SKM-1 treated with dmso at 0.1 percent for 144 hours (cell line): ENCODE measurements at regions not wholly inside any gene's neighbourhood (a gene's known extent, or its start where the extent isn't known, plus 50 kb on each side); places are given as distances from the start of the nearest gene placed in this dataset.

Experiments
- DNase-seq: peaks from one replicate; lab custom pipeline; 2025; ENCODE audit not compliant: unreplicated experiment; lab: John Stamatoyannopoulos, UW

DNA sequence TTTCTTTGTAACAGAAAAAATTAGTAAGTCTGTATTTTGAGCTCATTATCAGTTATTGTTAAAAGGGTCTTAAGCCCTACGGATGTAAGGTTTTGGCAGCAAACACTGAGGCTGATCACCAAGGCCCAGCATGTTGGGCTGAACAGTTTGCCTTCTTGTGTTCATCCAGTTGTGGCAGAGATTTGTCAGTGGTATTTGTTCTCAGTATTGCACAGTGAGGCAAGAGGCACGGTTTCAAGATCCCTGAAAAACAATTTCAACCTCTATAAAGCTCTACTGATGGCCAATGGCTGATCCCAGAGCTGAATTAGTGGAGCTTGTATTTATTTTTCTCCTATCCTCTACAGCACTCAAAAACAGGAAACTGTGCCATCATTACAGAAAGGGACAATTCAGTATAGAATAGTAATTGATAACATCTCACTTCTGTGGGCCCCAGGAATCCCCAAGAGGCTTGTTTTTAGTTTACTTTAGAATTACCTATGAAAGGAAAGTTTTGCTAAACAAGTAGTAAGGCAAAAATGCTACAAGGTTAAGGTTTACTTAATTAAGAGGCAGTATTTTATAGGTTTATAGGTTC is 191.8 kb upstream of the RAB4A start:
- DNase-seq = no peak

DNA sequence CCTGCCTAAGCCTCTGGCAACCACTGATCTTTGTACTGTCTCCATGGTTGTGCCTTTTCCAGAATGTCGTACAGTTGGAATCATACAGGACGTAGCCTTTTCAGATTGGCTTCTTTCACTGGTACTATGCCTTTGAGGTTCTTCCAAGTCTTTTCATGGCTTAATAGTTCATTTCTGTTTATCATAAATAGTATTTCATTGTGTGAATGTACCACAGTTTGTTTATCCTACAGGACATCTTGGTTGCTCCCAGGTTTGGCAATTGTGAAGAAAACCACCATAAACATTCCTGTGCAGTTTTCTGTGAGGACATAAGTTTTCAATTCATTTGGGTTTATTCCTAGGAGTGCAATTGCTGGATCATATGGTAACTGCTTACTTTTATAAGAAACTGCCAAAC is 190.6 kb upstream of the RAB4A start:
- DNase-seq = no peak

DNA sequence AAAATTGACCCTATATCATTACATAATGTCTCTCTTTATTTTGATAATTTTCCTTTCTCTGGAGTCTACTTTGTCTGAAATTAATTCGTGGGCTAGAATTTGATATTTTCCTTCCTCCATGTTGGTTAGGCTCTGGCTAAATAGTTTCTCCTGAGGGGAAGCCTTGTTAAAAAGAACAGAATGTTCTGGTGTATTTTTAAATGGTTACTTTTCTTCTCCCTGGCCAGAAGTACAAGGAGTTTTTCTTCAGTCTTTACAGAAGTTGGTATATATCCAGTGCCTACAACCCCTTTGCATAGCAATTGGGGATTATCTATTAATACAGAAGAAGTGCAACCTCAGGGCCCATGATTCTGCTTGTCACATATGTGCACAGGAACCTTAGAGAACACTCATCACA is 185.6 kb upstream of the RAB4A start:
- no peak for DNase-seq

DNA sequence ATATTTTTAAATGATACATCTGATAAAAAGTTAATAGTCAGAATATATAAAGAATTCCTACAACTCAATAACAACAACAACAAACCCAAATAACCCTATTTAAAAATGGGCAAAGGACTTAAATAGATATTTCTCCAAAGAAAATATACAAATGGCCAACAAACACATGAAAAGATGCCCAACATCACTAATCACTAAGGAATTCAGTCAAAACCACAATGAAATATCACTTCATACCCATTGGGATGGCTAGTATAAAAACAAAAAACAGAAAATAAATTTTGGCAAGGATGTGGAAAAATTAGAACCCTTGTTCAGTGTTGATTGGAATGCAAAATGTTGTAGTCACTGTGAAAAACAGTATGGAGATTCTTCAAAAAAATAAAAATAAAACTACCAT is 184.8 kb upstream of the RAB4A start:
- no peak for DNase-seq

DNA sequence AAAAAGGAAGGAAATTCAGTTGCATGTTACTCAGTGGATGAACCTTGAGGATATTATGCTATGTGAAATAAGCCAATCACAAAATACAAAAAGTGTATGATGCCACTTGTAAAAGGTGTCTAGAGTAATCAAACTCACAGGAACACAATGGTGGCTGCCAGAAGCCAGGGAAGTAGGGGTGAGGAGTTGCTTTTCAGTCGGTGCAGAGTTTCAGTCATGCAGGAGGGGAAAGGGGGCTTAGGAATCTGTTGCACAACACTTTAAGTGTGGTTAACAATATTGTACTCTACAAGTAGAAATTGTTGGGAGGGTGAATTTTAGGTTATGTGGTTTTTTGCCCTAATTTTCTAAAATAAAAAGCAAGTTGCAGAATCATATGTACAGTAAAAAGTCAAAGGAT is 184.2 kb upstream of the RAB4A start:
- DNase-seq = no peak

DNA sequence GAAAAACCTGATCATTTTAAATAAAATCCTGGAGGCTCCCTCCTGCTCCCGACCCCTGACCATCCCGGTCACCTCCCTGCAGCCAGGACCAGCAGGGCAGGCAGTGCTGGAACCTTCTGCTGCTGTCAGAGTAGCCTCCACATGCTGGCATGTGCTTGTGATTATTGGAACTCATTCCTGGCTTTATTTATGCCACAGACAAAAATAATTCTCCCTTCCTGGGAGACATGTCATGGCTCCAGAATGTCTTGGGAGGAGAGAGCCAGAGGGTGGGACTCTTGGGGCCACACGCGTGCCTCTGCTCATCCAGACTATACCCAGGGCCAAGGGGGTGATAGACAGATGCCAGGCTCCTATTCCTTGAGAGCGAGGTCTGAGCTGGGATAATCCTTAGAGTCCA is 183.6 kb upstream of the RAB4A start:
- no peak for DNase-seq

DNA sequence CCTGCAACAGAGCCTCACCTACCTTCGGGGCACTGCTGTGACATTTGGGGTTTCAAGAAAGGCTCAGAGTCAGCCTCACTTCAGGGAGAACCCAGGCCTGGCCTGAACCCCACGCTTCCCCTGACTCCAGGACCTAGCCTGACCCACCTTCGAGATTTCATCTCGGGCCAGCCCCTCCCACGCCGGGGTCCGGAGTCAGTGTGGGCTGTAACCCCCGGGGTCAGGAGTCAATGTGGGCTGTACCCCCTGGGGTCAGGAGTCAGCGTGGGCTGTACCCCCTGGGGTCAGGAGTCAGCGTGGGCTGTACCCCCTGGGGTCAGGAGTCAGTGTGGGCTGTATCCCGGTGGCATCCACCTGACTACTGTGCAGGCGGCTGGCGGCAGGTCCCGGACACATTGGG is 183.0 kb upstream of the RAB4A start:
- DNase-seq = no peak

DNA sequence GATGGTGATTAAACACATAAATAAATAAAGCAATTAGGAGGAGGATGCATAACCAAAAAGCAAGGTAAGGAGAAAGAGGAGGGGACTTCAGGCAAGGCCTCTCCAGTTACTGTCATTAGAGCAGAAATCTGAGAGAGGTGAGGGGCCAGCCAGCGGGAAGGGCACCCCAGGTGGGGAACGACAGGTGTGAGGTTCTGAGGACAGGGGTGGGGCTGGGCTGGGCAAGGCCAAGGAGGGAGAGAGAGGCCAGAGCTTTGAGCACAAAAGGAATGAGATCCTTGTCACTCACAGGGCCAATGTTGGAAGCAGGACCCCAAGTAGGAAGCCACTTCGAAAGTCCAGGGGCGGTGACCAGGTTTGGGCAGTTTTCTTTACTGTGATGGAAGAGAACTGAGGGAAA is 182.2 kb upstream of the RAB4A start:
- DNase-seq = no peak

DNA sequence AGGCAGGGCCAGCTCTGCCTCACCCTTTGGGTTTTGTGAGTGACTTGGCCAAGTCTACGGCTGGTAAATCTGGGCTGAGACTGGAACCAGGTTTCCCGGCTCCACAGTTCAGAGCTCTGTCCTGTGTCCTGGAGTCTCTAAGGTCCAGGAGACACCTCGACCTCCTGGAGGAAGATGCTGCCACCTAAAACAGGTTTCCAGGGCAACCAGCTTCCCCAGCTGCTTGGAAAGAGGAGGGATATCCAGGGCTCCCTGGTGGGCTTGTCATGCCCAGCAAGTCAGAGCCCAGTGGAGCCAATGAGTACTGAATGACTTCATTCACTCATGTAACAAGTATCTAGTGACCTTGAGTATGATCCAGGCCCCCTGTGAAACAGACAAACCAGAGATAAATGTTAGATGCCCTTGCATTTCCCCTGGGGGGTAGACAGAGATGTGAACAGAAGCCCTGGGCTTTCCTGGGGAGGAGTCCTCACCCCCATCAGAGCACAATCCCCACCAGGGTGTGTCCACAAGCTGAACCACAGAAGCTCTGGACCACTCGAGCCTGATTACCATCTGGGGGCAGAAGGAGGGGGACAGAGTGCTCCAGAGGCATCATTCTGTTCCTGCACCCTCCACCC is 181.2 kb upstream of the RAB4A start:
- no peak for DNase-seq

DNA sequence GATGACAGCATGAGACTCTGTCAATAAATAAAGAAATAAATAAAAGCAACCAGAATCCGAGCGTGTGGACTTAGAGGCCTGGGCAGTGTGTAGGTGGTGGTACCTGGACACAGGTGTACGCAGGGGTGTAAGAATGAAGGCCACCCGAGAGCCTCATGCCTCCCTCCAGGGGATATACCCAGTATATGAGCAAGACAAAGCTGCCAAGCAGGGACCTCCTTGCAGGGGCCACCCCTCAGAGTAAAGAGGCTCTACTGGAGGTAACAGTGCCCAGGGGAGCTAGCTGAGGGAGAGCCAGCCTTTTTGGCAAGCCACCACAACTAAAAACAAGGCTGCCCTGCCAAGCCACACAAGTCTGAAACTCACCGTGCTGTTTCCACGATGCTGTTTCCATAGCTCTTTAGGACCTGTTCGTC is 179.2 kb upstream of the RAB4A start:
- DNase-seq = no peak

DNA sequence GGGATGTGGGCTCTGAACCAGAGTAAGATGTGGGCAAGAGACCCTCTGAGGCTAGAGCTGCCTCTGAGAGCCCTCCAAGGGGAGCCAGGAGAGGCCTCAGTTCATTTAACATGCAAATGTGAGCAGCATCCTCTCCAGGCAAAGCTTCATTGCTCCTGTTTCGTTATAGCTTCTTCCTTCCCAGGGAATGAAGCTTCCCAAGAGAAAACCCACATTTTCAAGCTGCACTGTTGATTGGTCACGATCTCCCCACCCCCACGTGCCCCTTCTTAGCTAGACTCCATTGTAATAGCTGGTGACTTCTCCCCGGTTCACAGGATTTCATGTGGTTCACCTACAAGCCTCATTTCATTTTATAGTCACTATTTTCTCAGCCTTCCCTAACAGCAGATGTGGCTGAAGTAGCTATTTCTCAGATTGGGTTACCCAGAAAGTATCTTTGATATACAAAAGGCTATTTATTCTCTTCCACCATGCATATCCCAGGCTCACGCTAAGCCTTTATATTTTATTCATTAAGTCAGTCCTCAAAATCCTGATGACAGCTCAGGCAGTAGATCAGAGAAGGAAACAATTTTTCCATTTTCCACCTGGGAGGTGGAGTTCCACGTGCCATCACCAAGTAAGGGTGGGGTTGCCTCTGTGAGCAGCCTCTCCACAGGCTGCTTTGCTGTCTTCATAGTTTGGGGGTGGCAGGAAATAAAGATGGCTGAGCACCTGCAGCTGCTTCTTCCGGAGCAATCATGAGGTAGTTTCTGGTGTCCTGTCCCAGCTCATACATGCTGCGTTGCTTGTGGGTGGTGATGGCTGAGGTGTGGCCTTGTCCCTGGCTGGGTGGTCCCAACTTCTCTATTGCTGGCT is 178.3 kb upstream of the RAB4A start:
- no peak for DNase-seq

DNA sequence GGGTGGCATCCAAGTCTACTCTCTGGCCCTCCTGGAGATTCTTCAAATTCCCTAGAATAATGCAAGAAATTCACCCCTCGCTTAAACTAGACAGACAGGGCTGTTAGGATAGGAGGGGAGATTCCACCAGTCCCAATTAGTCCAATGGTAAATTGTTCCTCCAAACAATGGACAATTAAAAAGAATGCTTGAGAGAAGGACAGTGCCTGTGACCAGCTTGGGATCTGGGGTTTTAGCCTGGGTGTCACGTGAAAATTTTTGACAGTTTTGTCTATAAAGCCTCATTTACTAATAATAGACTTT is 177.7 kb upstream of the RAB4A start:
- no peak for DNase-seq

DNA sequence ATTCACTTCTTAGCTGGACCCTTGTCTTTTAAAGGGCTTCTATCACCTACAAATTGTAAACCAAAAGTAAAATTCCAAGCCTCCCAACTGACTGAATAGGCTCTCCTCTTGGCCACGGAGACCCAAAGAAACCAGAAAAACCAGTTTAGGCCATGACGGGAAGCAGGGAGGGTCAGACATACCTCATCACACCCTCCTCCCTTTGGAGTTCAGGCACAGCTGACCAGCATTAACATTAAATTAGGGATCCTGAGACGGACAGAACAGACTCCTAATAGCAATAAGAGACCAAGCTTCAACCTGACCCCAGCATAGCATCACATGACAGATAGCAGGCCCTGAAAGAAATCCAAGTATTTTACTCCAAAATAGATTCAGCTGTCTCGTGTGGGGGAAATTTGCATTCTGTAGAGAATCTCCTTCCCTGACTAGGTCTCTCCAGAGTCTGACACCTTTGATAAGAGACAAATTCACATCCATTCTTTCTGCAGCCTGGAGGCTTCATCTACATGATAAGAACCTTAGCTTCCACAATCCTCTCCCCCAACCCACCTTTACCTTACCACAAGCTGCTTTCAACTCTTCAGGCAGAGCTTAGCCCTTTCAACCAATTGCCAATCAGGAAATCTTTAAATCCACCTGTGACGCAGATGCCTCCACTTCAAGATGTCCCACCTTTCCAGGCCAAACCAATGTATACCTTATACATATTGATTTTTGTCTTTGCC is 177.1 kb upstream of the RAB4A start:
- DNase-seq = no peak

DNA sequence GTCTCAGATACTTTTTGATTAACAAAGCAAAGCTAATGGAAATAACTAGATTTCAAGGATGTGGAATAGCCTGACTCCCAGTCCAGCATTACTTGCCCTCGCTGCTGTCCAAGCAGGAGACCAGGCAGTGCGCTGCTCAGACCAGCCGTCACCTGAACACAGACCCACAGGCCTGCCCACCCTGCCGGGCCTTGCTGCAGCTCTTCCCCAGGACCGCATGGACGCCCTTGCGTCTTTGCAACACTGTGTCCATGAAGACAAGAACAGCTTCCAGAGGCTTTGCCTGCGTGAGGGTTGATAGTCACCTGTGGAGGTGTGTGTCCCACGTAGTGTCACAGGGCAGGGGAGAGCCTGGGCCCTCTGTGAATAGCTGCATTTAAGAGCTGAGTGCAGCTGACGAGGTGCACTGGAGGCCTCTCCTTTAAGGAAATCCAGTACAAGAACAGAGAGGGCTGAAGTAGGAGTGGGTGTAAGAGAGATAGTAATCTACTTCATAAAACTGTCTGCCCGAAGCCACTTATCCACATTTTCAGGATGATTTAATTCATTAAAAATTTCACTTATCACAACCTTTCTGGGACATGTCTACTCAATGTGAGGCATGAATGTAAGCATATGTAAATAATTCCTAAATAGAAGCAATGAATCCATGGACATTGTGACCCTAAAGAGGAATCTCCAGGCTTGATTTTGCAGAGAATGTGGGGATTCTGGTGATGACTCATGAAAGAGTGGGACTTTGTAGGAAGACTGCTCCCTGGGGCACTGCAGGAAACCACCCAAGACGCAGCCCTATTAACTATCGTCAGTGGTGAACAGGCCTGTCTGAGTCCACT is 176.2 kb upstream of the RAB4A start:
- no peak for DNase-seq

DNA sequence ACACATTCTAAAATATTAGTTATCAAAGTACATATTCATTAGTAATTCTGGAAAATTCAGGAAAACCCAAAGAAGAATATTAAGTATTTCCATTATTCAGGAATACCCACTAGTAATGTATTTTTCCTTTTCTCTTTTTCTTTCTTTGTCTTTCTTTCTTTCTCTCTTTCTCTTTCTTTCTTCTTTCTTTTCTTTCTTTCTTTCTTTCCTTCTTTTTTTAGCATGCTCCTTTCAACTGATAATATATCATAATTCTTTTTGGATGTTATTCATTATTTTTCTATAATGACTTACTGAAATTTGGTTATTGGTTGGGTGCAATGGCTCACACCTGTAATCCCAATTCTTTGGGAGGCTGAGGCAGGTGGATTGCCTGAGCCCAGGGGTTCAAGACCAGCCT is 175.6 kb upstream of the RAB4A start:
- no peak for DNase-seq

DNA sequence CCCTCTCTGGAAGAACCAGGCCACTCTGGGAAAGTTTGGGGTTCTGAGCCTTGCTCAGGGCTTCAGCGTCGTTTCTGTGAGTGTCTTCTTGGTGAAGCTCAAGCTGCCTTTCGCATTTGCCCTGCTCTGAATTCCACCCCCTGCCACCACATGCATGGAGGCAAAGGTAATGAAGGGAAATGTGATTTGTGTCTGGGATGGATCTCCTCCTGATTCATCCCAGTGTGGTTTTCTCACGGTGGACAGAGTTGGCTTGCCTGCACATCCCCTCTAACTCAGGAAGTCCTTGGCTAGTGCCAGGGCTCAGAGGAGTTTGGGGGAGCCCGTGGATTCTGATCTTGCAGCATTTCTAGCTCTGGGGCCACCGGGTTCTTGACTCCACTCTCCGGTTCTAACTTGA is 173.6 kb upstream of the RAB4A start:
- no peak for DNase-seq

DNA sequence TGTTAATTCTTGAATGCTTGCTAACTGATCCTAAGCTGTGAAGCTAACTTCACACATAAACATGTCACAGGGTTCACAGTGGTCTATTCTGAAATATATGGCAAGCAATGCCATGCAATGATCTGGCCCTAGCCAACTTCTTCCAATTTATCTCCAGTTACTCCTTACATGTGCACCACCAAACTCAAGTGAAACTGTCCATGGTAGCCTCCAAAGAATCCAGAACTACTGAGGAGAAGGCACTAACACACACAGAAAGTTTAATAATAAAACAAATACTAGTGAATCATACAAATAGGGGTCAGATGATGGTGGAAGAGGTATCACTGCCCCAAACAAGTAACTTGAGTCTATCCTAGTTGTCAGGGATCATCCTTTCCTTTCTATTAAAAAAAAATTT is 172.6 kb upstream of the RAB4A start:
- no peak for DNase-seq

DNA sequence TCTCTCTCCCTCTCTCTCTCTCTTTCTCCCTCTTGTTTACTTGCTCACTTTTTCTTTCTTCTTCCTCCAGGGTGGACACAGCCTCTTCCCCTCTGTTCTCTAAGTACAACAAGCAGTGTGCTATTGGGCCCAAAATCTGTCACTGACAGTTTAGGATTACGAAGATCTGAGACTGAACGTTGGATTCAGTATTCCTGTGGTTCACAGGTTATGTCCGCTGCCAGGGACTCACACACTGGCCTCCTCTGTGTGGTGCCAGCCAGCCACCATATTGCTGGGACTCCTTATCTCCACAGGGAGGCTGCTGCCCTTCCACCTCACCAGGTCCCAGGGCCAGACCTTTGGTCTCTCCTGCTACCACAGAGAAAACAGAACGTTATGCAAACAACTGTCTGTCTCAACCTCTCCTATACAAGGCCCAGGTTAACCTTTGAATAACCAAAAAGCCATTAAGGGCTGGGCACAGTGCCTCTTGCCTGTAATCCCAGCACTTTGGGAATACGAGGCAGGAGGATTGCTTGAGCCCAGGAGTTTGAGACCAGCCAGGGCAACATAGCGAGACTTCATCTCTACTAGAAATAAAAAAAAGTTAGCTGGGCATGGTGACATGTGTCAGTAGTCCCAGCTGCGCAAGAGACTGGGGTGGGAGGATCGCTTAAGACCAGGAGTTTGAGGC is 171.9 kb upstream of the RAB4A start:
- no peak for DNase-seq

DNA sequence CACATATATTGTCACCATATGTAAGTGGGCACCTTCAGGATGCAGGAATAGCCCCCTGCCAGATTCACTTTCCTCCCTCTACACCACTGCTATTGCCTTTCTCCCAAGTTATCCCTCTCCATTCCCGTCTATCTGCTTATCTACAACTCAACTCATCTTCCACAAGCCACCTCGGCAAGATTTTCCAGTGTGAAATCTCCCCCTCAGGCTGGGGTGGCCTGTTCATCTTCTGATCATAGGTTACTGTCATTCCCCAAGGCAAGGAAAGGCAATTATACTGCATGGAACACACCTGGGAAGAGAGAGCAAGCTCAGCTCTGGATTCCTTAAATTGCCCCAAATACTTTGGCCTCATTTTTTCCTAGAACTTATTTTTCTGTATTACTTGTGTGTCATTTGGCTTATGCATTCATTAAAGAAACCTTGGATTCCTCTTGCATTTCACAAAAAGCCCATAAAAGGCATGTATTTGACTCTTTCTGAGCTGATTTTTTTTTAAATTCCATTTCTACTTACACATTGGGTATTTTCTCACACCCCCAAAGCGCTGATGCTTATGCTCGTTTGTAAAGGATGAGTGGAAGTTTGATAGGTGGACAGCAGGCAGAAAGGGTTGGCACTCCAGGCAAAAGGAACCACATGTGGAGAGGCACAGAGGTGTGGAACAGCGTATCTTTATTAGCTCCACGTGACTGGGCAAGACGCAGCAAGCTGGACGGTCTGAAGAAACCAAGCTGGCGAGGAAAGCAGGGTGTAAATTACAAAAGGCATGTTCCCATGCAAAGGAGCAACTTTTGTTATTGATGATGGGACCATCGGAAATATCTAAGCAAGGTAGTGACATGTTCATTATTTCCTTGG is 169.7 kb upstream of the RAB4A start:
- no peak for DNase-seq
